ENCODE measurements at regions not wholly inside any gene's neighbourhood (a gene's known extent, or its start where the extent isn't known, plus 50 kb on each side); places are given as distances from the start of the nearest gene placed in this dataset.

- DNase-seq (ENCODE audit: low read depth in 2 of 3, low spot score in 2 of 3), result no peak
Observed at GRCh38 chr10:10094691-10095090, 923.0 kb upstream of the CELF2 start.

GRCh38 chr10:10096296-10096695, 921.4 kb upstream of the CELF2 start:
- no peak for DNase-seq (ENCODE audit: low read depth in 2 of 3, low spot score in 2 of 3)

GRCh38 chr10:10096898-10097297, 920.8 kb upstream of the CELF2 start:
- no peak for DNase-seq (ENCODE audit: low read depth in 2 of 3, low spot score in 2 of 3)

- no peak for DNase-seq (ENCODE audit: low read depth in 2 of 3, low spot score in 2 of 3)
Observed at GRCh38 chr10:10101106-10101505, 916.6 kb upstream of the CELF2 start.

- no peak for DNase-seq (ENCODE audit: low read depth in 2 of 3, low spot score in 2 of 3)
Observed at GRCh38 chr10:10110844-10111490, 906.7 kb upstream of the CELF2 start.

GRCh38 chr10:10118131-10118530, 899.5 kb upstream of the CELF2 start:
- DNase-seq (ENCODE audit: low read depth in 2 of 3, low spot score in 2 of 3), result no peak

GRCh38 chr10:10120671-10121070, 897.0 kb upstream of the CELF2 start:
- no peak for DNase-seq (ENCODE audit: low read depth in 2 of 3, low spot score in 2 of 3)

- DNase-seq (ENCODE audit: low read depth in 2 of 3, low spot score in 2 of 3), result no peak
Observed at GRCh38 chr10:10125676-10126075, 892.0 kb upstream of the CELF2 start.

GRCh38 chr10:10126218-10126617, 891.5 kb upstream of the CELF2 start:
- DNase-seq (ENCODE audit: low read depth in 2 of 3, low spot score in 2 of 3), result no peak

GRCh38 chr10:10128387-10128786, 889.3 kb upstream of the CELF2 start:
- DNase-seq (ENCODE audit: low read depth in 2 of 3, low spot score in 2 of 3), result no peak

GRCh38 chr10:10130686-10131085, 887.0 kb upstream of the CELF2 start:
- DNase-seq (ENCODE audit: low read depth in 2 of 3, low spot score in 2 of 3), result no peak

- no peak for DNase-seq (ENCODE audit: low read depth in 2 of 3, low spot score in 2 of 3)
Observed at GRCh38 chr10:10132009-10132408, 885.7 kb upstream of the CELF2 start.

GRCh38 chr10:10133281-10133680, 884.4 kb upstream of the CELF2 start:
- no peak for DNase-seq (ENCODE audit: low read depth in 2 of 3, low spot score in 2 of 3)

GRCh38 chr10:10138685-10139084, 879.0 kb upstream of the CELF2 start:
- DNase-seq (ENCODE audit: low read depth in 2 of 3, low spot score in 2 of 3), result peak in 2 of 3 donors; percentile 18 to 53

GRCh38 chr10:10141782-10142382, 875.8 kb upstream of the CELF2 start:
- DNase-seq (ENCODE audit: low read depth in 2 of 3, low spot score in 2 of 3), result no peak

- DNase-seq (ENCODE audit: low read depth in 2 of 3, low spot score in 2 of 3), result no peak
Observed at GRCh38 chr10:10146604-10147003, 871.1 kb upstream of the CELF2 start.

- no peak for DNase-seq (ENCODE audit: low read depth in 2 of 3, low spot score in 2 of 3)
Observed at GRCh38 chr10:10149899-10150298, 867.8 kb upstream of the CELF2 start.

- no peak for DNase-seq (ENCODE audit: low read depth in 2 of 3, low spot score in 2 of 3)
Observed at GRCh38 chr10:10156917-10157600, 860.6 kb upstream of the CELF2 start.

- DNase-seq (ENCODE audit: low read depth in 2 of 3, low spot score in 2 of 3), result no peak
Observed at GRCh38 chr10:10160821-10161312, 856.8 kb upstream of the CELF2 start.

- DNase-seq (ENCODE audit: low read depth in 2 of 3, low spot score in 2 of 3), result no peak
Observed at GRCh38 chr10:10164848-10165247, 852.8 kb upstream of the CELF2 start.

- no peak for DNase-seq (ENCODE audit: low read depth in 2 of 3, low spot score in 2 of 3)
Observed at GRCh38 chr10:10165415-10165814, 852.3 kb upstream of the CELF2 start.

- no peak for DNase-seq (ENCODE audit: low read depth in 2 of 3, low spot score in 2 of 3)
Observed at GRCh38 chr10:10178476-10178875, 839.2 kb upstream of the CELF2 start.

Measured in hematopoietic multipotent progenitor cell (in vitro differentiated cells).